B cell (primary cell): ENCODE measurements at regions not wholly inside any gene's neighbourhood (a gene's known extent, or its start where the extent isn't known, plus 50 kb on each side); places are given as distances from the start of the nearest gene placed in this dataset.

Experiments
- CTCF ChIP-seq: fragments of 200-600 bp; IDR thresholded peaks from one replicate; pipeline ENCODE4 v1.8.0; 2022; ENCODE audit warnings: antibody characterized with exemption, mild to moderate bottlenecking
- EZH2 ChIP-seq: IDR thresholded peaks from 2 replicates; pipeline ENCODE4 v1.6.1; 2012; ENCODE audit warnings: borderline replicate concordance, low read depth, mild to moderate bottlenecking, moderate library complexity, low read length; ENCODE audit not compliant: insufficient read depth, poor library complexity, severe bottlenecking

- no peak for TF ChIP-seq CTCF
- TF ChIP-seq EZH2 = no peak
Measured at GRCh38 chr1:189205863-189206262, 1271.8 kb downstream of the BRINP3 start.
